Upper lobe of left lung (tissue), 4 donors: ENCODE measurements at regions not wholly inside any gene's neighbourhood (a gene's known extent, or its start where the extent isn't known, plus 50 kb on each side); places are given as distances from the start of the nearest gene placed in this dataset.

ENCODE experiments used
- CTCF ChIP-seq, 6 experiments: fragments of 450-650 bp in 4 of 6; fragments of 200-600 bp in 2 of 6; sonication (generic) in 2 of 6; IDR thresholded peaks; one replicate each; pipeline ENCODE4 v1.5.1; 2016 to 2019; ENCODE audit warnings: antibody characterized with exemption in 6 of 6
- EP300 ChIP-seq, 4 donors: sonication (generic); formaldehyde crosslinking; IDR thresholded peaks; one replicate each; pipeline ENCODE4 v1.5.1; 2017; ENCODE audit warnings: antibody characterized with exemption in 4 of 4, control low read depth in 2 of 4
- POLR2A ChIP-seq, 4 donors: fragments of 450-650 bp; IDR thresholded peaks; one replicate each; pipeline ENCODE4 v1.5.1; 2016 to 2017; ENCODE audit warnings: antibody characterized with exemption in 4 of 4, mild to moderate bottlenecking in 2 of 4
- POLR2AphosphoS5 ChIP-seq, 2 donors: sonication (generic); formaldehyde crosslinking; IDR thresholded peaks; one replicate each; pipeline ENCODE4 v1.5.1; 2017; ENCODE audit warnings: antibody characterized with exemption in 2 of 2

GRCh38 chr22:48553694-48554308 lies 1273.9 kb downstream of the BRD1 start:
- TF ChIP-seq CTCF (IDR thresholded peaks at IDR 0.05) (no peak), POLR2A (IDR thresholded peaks at IDR 0.05) (no peak), POLR2AphosphoS5 (IDR thresholded peaks at IDR 0.05) (no peak), EP300 (IDR thresholded peaks at IDR 0.05) (no peak)
